GM19438 (cell line): ENCODE measurements at regions not wholly inside any gene's neighbourhood (a gene's known extent, or its start where the extent isn't known, plus 50 kb on each side); places are given as distances from the start of the nearest gene placed in this dataset.

ENCODE experiments used
- ATAC-seq: cut with Tn5 transposase; IDR thresholded peaks from one replicate; pipeline ENCODE4 v1.9.1; 2021; ENCODE audit warnings: low read depth; ENCODE audit not compliant: unreplicated experiment

GRCh38 chr5:88939300-88939699 is 56.3 kb upstream of the MEF2C start:
- no peak for ATAC-seq

DNA sequence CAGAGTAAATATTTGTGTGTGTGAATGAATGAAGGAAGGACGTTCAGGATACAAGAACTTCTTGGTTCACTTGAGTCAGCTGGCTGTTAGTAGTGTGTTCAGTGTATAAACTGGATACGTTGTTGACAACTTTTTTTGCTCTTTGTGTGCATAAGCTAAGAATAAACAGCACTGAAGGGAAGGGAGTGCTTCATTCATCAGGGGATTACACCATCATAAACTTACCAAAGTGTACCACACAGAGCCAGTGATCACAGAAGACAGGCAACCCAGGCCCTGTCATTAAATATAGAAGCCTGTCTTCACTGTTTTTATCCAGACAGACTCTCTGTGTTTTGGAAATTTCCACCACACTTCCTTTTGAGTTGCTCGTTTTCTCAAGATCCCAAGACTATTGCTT is 55.5 kb upstream of the MEF2C start:
- ATAC-seq, result no peak

DNA sequence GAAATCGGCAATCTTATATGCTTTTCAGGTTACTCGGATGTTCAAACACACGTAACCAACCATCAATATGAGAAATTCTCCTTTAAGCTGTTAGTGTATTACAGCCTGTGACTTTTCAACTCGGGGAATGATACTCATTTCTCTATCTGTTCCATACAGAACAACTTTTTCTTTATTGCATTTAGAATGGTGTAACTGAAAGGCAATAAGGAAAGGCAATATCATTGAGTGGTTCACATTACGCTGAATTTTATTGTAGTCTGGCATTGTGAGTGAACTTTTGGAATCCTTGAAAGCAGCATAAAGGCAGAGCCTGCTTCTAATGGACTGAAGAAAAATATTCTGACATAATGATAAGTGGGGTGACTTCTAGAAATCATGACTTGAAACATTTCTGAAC is 54.4 kb upstream of the MEF2C start:
- no peak for ATAC-seq

DNA sequence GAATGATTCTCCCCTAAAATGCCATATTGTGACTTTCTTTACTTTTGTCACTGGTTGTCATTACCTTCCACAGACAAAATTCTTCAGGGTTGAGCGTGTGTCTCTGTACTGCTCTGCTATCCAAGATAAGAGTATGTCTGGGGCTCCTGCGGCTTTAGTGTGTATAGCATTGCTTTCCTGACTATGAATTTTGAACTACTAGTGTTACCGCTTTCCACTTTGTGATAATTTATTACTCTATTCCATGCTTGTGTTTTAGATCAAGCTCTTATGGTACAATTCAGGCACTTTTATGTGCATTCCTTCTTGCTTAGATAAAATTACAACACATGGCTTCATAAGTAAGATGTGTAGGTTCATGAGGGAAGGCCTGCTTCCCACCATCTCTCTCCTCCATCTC is 51.5 kb upstream of the MEF2C start:
- ATAC-seq, result no peak
